ENCODE measurements at regions not wholly inside any gene's neighbourhood (a gene's known extent, or its start where the extent isn't known, plus 50 kb on each side); places are given as distances from the start of the nearest gene placed in this dataset.

GRCh38 chr3:178059836-178060235 is 476.4 kb upstream of the KCNMB2 start:
- TF ChIP-seq CTCF (IDR thresholded peaks at IDR 0.05; ENCODE audit: low read depth, low read length, missing input control) (no peak), MAX (IDR thresholded peaks at IDR 0.05) (no peak), ZBTB33 (IDR thresholded peaks at IDR 0.05) (no peak), NR2F2 (IDR thresholded peaks at IDR 0.05) (no peak), REST (IDR thresholded peaks at IDR 0.05) (no peak), RXRA (IDR thresholded peaks at IDR 0.05) (no peak), TAF1 (conservative IDR thresholded peaks at IDR 0.05) (no peak), EGR1 (IDR thresholded peaks at IDR 0.05; ENCODE audit: low read depth in 2 of 2) (no peak), JUND (IDR thresholded peaks at IDR 0.05) (no peak), RAD21 (IDR thresholded peaks at IDR 0.05) (no peak)
